Stimulated activated CD8-positive, alpha-beta memory T cell treated with anti-CD3 and anti-CD28 coated beads, Interleukin-12 subunit alpha, Interleukin-12 subunit beta, amount 100 ng/mL, for 1 hour (primary cell): ENCODE measurements at regions not wholly inside any gene's neighbourhood (a gene's known extent, or its start where the extent isn't known, plus 50 kb on each side); places are given as distances from the start of the nearest gene placed in this dataset.
"Not testable (repeated sequence)": the region's sequence is repeated elsewhere in the genome, so short reads cannot be mapped to it uniquely, and the experiment has no call there.

Experiments used
- DNase-seq: peaks from one replicate; pipeline ENCODE4 v3.0.0-alpha.2; 2020; ENCODE audit warnings: low read depth

GRCh38 chr10:23648618-23649017, 209.7 kb downstream of the OTUD1 start:
- DNase-seq = no peak

DNA sequence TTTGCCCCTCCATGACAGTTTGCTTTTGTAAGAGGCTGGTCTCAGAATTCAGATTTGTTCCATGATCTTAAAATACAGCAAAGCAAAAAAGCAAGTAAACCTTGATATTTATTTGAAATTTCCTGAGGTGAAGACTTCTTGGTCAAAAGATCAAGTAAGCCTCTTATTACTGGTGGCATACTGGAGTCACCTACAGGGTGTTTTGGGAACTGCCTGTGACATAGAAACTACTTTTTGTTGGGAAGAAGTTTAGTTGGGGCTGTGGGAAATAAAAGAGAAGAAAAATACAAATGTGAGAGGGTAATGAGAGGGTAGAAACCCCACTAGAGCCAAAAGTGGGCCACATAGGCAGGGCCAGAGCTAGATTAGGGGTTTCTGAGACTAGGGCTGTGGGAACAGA, 217.9 kb downstream of the OTUD1 start:
- no peak for DNase-seq

GRCh38 chr10:23657677-23658076, 218.8 kb downstream of the OTUD1 start:
- no peak for DNase-seq

DNA sequence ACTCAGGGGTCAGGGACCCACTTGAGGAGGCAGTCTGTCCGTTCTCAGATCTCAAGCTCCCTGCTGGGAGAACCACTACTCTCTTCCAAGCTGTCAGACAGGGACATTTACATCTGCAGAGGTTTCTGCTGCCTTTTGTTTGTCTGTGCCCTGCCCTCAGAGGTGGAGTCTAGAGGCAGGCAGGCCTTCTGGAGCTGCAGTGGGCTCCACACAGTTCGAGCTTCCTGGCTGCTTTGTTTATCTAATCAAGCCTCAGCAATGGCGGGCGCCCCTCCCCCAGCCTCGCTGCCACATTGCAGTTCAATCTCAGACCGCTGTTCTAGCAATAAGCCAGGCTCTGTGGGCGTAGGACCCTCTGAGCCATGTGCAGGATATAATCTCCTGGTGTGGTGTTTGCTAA, 233.0 kb downstream of the OTUD1 start:
- DNase-seq = not testable (repeated sequence)

DNA sequence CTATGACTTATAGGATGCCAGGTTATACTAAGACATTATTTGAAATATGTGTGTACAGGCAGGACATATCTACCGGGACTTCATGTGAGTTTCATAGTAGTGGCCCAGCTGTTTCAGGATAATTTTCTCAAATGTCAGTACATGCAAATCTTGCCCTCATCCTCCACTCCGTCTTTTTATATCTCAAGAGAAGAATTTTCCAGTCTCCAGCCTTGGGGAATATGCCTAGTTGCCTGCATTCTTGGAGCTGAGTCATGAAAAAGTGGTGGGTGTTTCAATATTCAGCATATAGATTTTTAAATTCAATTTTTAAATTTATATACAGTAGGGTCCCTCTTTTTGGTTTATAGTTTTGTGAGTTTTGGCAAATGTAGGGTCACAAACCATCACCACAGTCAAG, 236.7 kb downstream of the OTUD1 start:
- DNase-seq = no peak

GRCh38 chr10:23676296-23676695, 237.4 kb downstream of the OTUD1 start:
- DNase-seq = no peak

- no peak for DNase-seq
Observed at GRCh38 chr10:23686722-23687121, 247.8 kb downstream of the OTUD1 start.

GRCh38 chr10:23692736-23693135, 253.9 kb downstream of the OTUD1 start:
- no peak for DNase-seq

GRCh38 chr10:23693501-23693901, 254.6 kb downstream of the OTUD1 start:
- DNase-seq = no peak

DNA sequence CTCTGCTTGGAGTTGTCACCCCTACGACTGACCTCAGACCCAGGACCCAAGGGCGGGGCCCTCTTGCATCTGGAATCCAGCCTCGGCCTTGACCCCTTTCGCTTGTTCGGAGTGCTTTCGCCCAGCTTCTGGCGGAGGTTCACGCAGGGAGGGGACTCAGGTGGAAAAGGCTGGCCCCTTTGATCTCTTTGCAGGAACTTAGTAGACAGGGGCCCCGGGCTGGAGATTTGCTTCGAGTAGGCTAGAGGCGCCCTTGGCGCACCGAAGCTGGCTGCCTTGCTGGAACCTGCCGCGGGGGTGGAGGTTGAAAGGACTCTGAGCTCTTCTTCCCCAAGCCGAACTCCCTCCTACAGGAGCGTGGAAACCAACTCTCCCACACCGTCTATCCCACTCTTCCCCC, 255.1 kb downstream of the OTUD1 start:
- no peak for DNase-seq

- DNase-seq = no peak
Observed at GRCh38 chr10:23694446-23694920, 255.6 kb downstream of the OTUD1 start.

DNA sequence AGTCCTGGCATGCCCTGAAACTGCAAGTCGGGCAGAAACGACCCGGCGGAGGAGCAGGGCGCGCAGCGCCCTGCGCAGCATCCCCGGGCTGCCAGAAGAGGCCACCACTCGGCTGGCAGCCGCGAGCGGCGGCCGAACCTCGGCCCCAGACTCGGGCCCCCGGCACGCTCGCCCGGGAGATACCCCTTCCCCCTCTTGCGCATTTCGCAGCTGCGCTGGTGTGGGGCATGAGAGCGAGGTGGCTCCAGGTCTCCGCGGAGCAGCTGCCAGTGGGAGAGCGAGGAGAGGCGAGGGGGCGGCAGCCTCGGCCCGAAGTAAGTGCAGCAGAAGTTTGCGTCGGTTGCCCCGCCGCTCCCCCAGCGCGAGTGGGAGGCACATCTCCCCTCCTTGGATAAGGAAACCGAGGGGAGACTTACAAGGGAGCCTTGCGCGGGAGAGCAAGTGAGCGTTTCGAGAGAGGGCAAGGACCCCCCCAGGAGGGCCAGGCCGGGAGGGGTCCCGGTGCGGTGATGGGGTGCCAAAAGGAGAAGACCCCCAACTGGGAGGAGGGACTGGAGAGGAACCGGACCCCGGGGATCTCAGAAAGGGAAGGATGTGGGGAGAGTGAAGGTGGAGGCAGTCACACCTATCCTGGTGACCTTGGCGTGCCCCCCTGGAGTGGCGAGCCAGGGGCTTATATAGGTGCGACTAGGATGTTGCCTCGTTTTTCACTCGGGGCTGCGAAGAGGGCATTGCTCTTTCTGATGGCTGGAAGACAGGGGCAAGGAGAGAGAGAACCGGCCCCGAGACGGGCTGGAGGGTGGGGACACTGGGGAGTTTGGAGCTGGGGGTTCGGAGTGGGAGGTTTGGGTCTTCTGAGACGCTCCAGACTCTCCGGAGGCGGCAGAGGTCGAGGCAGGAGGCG, 256.3 kb downstream of the OTUD1 start:
- no peak for DNase-seq

DNA sequence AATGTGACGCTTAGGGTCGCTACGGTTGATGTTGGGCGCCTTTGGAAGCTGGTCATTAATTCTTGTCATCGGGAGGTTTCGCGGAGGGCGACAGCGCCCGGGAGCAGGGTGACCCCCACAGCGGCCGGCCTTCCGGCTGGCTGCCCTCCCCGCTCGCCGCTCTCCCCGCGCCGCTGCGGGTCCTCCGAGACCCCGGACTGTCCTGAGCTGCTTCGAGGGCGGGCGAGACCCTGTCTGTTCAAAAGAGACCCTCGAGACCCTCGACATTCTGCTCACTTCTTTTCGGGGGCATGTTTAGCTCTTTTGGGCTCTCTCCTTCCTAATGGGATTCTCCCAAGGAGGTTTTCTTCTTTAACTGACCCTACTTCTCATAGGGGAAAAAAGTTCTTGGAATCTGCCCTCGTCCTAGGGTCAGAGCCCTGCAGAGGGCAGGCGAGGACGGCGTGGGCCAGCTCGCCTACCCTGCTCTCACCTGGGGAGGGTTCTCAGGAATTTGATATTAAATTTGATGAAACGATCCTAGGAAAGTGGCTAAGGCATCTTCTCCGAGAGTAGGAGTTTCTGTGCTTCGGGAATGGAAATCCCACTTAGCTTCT, 257.0 kb downstream of the OTUD1 start:
- DNase-seq = no peak

DNA sequence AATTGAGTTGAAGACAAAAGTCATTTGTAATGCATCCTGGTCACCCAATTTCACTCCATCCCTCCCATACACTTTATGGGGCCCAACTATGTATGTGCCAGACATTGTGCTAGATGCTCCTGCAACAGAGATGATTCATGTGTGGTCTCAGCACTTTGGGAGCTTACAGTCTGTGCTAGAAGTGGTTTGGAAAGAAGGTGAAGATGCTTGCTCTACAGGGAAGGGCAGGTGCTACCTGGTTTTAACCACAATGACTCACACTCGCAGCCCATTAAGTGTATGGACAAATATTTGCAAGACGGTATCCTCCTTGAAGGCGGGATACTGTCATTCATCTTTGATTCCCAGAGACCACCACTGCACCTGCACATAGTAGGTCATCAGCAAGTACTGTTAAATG, 257.6 kb downstream of the OTUD1 start:
- DNase-seq = no peak

DNA sequence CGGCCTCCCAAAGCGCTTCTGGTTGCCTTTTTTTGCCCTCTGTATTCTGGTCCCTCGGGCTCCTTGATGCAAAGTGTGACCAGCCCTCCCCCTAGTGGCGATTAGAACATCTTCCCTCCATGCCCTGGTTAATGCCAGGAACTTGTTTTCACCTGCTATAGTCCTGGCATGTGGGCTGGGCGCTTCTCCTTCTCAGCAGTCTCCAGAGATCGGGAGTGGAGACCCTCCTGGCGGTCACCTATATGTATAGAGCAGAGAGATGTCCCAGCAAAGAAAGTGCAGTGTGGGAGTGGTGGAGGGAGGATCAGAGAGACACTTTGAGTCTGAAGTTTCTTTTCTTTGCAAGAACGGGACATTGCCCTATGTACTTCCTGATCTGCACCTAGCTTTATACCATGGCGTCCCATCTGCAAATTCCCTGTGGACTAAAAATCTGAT, 264.1 kb downstream of the OTUD1 start:
- DNase-seq = peak; percentile 20

- no peak for DNase-seq
Observed at GRCh38 chr10:23715363-23715762, 276.5 kb downstream of the OTUD1 start.

DNA sequence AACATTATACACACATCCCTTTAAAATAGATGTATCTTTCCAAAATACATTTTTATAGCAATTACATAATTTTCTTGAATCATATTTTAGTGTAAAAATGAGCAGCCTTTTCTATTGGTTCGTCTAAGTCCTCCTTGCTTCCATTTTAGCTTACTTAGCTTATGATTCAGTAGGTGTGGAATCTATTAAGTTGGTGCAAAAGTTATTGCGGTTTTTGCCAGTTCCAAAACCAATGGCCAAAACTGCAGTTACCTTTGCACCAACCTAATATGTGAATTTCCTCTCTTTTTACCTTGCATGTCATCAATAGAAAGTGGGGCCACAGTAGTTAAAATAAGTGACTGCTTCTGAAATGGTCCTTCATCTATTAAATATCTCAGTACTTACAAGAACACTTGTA, 279.0 kb downstream of the OTUD1 start:
- no peak for DNase-seq

- no peak for DNase-seq
Observed at GRCh38 chr10:23718946-23719345, 280.1 kb downstream of the OTUD1 start.

DNA sequence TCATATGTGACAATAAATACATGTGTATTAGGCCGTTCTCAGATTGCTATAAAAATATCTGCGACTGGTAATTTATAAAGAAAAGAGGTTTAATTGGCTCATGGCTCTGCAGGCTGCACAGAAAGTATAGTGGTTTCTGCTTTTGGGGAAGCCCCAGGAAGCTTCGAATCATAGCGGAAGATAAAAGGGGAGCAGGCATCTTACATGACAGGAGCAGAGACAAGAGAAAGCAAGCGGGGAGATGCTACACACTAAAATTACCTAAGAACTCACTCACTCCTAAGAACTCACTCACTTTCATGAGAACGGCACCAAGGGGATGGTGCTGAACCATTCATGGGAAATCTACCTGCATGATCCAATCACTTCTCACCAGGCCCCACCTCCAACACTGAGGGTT, 284.9 kb downstream of the OTUD1 start:
- DNase-seq = no peak

- DNase-seq = no peak
Observed at GRCh38 chr10:23725548-23725947, 286.7 kb downstream of the OTUD1 start.

GRCh38 chr10:23742368-23742767, 303.5 kb downstream of the OTUD1 start:
- no peak for DNase-seq

DNA sequence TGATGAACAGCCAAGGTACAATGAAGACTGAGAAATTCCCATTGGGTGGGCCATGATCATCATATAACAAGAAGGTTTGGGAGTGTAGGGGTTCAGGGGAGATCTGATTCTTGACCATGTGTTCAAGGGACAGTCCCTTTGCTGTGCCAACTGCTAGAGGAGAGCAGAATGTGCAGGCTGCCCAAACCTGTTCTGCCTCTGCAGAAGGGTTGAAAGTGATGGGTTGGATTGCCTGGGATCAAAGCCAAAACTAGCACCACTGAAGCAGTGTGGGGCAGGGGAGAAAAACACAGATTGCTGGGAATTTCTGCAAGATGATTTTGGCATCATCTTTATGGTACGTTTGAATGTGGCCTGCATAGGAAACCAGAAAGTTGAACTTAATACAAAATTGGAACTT, 303.9 kb downstream of the OTUD1 start:
- DNase-seq = no peak

DNA sequence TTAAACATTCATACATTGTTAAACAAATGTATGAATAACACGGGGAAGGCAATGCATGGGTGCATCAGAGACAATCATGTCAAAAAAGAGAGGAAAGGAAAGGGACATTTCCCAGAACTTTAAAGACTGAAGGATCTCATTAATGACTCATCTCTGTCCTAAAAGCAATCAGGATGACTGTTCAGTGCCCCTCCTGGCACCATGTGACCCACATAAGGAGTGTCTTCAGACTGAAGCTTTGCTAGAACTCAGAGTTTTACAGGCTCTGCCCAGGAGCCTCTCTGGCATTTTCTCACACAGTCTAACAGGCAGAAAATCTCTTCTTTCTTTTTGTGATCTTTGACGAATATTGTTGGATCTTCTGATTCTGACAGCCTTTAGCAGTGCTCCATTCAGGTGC, 315.3 kb downstream of the OTUD1 start:
- no peak for DNase-seq

GRCh38 chr10:23754941-23755340, 316.1 kb downstream of the OTUD1 start:
- DNase-seq = no peak
